Stimulated activated CD8-positive, alpha-beta memory T cell treated with anti-CD3 and anti-CD28 coated beads, Interleukin-15, amount 100 ng/mL, for 4 hours (primary cell): ENCODE measurements at regions not wholly inside any gene's neighbourhood (a gene's known extent, or its start where the extent isn't known, plus 50 kb on each side); places are given as distances from the start of the nearest gene placed in this dataset.
"Not testable (repeated sequence)": the region's sequence is repeated elsewhere in the genome, so short reads cannot be mapped to it uniquely, and the experiment has no call there.

ENCODE experiments used
- DNase-seq, 2 donors: peaks; one replicate each; pipeline ENCODE4 v3.0.0-alpha.2; 2020; ENCODE audit warnings: low read depth in 2 of 2

DNA sequence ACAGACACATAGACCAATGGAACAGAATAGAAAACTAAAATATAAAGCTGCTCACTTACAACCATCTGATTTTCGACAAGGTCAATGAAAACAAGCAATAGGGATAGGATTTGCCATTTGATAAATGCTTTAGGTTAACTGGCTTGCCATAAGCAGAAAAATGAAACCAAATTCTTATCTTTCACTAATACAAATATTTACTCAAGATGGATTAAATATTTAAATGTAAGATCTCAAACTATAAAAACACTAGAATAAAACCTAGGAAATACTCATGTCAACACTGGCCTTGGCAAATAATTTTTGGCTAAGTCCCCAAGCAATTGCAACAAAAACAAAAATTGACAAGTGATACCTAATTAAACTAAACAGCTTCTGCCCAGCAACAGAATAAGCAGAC, 665.2 kb downstream of the TRIB2 start:
- not testable (repeated sequence) for DNase-seq

DNA sequence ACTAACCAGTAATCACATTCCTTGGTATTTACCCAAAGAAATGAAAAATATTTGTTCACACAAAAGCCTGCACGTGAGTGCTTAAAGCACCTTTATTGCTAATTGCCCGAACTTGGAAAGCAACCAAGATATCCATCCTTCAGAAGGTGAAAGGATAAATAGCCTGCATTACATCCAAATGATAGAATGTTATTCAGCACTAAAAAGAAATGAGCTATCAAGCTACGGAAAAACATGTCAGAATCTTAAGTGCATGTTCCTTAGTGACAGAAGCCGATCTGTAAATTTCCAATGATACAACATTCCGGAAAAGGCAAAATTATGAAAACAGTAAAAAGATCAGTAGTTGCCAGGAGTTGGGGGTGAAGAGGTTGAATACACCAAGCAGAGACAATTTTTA, 672.4 kb downstream of the TRIB2 start:
- DNase-seq: not testable (repeated sequence)

DNA sequence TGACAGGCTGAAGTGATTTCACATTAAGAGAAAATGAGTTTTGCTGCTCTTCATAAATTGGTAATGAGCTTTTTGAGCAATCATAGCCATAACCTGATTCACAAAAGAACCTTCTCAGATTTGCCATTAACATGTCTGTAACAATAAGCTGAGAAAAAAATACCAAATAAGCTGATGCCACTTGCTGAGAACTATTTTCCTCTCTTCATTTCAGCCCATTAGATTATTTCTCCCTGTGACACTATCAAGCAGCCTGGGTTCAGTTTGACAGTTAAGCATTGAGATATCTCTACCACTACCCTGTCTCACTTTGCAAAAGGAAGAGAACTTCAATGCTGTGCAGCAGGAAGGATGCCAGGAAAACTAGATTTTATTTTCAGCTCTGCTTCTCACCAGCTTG, 673.9 kb downstream of the TRIB2 start:
- no peak for DNase-seq

DNA sequence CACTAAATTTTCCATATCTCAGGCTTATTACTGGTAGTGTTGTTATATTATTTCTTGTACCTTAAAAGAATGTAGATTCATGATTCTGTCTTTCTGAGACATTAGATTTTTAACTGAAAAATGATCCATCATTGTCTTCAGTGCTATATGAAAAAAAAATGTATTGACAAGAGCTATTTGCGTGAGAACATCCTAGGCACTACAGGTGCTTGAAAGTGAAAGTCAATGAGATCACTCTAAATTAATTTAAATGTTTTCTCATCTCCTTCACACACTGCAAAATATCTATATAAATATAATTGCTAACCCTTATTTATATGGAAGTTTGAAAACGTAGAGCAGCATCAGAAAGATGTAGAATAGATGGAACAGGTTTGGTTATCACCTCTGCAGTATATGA, 684.6 kb downstream of the TRIB2 start:
- no peak for DNase-seq

DNA sequence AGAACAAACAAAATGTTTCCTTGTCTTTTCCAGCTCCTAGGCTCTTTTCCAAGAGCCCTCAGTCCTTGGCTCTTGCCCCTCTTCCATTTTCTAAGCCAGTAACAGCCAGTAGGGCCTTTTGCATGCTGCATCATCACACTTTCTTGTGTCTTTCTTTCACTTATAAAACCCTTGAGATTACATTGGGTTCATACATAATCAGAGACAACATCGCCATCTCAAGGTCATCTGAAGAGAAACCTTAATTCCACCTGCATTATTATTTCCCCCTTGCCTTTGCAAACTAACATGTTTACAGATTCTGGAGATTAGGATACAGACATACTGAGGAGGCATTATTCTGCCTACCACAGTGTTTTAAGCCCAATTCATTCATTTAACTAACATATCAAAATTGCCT, 697.3 kb downstream of the TRIB2 start:
- no peak for DNase-seq

DNA sequence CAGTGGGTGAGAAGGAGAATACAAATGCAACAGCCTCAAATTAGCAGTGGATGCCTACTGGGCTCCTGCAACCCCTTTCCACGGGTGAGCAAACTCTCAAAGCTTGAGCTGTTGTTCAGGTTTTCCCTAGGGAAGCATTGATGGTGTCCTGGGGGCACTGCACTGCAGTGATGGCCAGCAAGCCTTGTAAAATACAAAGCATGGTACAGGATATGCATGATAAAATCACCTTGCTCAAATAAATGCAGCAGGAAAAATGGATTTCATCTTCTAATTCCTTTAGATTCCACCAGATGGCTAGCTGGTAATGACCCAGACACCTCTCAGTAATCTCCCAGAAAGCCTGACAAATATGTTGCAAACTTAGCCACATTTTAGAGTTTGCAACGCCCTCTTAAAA, 698.2 kb downstream of the TRIB2 start:
- no peak for DNase-seq

DNA sequence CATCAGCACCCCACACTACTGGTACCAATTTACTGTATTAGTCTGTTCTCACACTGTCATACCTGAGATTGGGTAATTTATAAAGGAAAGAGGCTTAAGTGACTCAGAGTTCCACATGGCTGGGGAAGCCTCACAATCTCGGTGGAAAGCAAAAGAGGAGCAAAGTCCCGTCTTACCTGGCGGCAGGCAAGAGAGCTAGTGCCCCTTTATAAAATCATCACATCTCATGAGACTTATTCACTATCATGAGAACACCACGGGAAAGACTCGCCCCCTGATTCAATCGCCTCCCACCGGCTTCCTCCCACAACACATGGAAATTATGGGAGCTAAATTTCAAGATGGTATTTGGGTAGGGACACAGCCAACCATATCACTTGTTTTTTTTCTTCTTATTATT, 717.2 kb downstream of the TRIB2 start:
- DNase-seq: no peak

DNA sequence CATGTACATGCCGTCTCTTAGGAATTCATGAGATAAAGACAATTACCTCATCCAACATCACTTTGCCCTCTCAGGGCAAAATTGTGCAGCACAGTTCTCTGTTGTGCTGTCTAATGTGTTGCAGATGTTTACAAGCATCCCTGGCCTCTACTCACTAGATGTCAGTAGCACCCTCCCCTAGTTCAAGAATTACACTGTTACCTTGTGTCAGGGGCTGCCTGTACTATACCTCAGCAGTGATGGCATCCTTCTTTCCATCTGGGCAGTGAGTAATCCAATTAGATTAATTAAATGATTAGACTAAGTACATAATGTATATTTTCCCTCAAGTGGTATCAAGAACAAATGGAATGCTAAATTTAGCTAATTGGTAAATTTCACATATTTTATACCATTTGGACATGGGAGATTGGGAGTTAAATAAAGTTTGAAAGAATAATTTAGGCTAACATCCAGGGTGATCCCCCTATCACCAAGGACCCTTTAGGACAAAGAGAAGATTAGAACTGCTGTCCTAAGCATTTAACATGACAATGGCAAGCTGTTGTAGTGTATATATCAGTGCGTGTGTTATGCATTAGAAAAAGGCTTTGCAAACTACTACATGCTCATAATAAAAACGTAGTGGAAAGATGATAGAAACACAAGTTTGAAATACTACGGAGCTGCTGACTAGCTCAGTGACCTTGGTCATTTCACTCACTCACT, 727.0 kb downstream of the TRIB2 start:
- not testable (repeated sequence) for DNase-seq

DNA sequence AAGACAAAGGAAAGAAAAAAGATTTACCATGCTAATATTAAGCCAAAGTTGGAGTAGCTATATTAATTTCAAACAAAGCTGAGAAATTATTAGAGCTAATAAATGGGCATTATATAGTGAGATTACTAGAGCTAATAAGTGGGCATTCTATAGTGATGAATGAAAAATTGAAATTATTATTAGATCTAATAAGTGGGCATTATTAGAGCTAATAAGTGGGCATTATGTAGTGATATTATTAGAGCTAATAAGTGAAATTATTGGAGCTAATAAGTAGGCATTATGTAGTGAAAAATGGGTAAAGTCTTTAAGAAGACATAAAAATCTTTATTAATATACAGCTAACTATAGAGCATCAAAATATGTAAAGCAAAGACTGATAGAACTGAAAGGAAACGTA, 745.7 kb downstream of the TRIB2 start:
- DNase-seq: no peak

DNA sequence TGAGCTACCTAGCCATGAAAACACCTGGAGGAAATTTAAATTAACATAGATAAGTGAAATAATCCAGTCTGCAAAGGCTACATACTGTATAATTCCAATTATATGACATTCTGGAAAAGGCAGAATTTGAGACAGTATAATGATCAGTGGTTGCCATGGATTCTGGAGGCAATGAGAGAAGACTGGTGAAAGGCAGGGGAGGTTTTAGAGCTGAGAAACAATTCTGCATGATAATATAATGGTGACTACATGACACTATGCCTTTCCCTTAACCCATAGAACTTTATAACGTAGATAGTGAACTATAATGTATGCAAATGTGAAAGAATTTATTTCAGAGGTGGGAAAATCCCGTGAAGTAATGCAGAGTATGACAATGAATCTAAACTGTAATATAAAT, 749.3 kb downstream of the TRIB2 start:
- no peak for DNase-seq

DNA sequence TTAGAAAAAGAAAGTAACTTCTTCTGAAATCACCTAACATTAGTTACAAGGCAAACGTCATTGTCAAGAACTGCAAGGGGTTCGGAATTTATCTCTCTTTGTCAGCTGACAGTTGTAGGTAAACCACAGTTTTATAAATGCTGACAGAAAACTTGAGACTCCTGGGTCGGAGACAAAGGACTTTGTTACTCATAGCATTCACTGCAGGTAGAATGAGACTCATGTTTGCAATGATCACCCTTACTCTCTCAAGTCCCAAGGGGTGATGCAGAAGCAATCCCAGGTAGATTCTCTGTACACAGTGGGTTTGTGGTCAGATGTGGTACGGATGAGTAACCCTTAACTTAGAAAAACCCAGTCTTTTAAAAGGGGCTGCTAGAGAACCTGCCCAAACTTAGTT, 757.8 kb downstream of the TRIB2 start:
- no peak for DNase-seq

DNA sequence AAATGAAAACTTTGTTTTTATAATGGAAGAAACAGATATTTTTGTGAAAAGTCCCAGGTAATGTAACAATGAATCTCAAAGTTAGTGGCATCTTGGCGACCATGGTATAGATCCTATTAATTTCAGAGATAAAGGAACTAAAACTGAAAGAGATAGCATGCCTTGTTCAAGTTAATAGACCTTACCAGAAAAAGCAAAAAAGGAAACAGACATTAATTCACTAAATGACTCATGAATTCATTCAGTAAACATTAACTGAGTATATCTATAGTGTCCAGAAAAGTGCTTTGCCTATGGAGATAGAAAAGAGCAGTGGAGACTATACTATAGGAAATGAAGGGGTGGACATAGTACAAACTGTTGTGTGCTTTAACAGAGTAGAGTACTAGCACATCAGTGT, 763.3 kb downstream of the TRIB2 start:
- DNase-seq: no peak

DNA sequence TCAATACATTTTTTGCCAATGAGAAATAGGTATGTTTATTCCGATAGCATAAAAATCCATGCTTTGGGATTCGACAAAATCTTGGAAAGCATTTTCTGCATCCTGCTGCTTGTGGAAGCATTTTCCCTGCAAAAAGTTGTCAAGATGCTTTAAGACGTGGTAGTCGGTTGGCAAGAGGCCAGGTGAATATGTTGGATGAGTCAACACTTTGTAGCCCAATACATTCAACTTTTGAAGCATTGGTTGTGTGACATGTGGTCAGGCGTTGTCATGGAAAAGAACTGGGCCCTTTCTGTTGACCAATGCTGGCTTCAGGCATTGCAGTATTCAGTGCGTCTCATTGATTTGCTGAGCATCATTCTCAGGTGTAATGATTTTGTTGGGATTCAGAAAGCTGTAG, 764.5 kb downstream of the TRIB2 start:
- DNase-seq: no peak

DNA sequence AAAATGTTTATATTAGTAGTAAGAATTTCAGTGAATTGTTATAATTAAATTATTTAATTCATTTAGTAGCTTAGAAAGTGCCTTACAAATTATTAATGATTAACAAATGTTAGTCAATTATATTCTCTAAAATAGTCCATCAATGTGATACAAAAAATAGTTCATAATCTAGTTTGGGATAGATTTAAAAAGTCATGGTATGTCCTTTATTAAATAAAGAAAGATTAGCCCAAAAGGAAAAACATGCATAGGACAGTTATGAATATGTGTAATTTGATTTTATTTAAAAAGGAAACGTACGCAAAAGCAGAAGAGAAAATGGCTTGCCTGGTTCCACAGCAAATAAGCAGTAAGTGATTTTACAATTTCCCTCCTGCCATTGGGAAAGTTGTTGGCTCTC, 768.5 kb downstream of the TRIB2 start:
- DNase-seq: no peak

DNA sequence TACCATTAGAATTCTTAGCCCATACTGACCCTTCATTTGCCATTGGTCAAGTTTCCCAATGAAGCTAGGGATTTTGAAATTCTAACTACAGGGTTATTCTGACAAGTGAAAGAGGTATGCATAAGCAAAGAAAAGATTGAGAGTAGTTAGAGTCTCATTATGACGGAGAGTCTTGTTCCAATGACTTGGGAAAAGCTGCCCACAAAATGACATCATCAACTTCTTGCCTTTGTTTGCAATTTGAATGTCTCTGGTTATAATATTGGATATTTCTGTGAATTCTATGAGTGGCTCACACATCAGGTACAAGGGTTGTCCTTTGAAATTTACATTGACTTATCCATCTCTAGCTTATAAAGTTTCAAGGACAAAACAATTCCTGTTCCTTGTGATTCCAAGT, 772.2 kb downstream of the TRIB2 start:
- DNase-seq: no peak

DNA sequence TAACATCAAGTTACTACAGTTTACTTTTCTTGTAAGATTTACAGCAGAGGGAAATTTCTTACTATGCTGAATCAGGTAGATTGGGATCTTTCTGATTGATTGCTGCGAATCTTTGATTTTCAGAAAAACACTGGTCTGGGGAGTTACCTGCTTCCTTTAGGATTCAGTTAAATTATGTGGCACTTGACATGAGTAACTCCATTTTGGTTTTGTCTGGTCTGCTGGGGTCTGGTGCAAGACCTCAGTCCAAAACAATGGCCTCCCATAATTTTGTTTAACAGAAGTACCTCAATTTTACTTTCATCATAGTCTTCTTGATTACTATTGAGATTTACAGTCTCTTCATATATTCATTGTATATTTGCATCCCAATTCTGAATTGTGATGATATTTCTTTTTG, 775.5 kb downstream of the TRIB2 start:
- DNase-seq: no peak

DNA sequence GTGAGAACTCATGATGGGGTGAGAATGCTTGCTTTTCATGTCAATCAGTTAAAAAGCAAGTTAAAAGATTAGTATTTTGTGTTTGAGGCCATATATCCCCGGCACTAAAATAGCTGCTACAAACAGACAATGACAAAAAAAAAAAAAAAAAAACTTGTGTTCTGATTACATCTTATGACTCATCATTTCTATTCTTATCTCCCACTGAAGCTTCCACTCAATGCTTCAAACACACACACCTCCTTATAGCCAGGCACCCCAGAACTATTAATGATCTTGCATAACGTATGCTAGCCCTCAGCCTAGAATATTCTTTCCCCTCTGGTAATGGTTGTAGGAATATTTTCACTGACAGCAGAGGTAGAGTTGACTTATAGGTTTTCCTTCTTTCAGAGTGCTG, 778.3 kb downstream of the TRIB2 start:
- no peak for DNase-seq

DNA sequence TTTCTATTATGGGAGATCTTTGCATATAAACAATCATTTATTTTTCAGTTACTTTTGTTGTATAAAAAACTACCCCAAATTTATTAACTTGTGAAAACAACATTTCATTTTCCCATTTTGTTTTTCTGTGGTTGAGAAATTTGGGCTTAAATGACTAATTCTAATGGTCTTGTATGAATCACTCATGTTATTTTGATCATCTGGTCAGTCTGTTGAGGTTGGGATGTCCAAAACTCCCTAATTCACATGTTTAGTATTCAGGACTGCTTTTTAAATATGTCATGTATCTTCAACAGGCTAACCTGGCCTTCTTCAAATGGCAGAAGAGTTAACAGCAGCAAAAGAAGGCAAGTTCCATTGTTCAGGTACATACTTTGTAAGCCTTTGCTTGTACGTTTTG, 788.1 kb downstream of the TRIB2 start:
- no peak for DNase-seq

DNA sequence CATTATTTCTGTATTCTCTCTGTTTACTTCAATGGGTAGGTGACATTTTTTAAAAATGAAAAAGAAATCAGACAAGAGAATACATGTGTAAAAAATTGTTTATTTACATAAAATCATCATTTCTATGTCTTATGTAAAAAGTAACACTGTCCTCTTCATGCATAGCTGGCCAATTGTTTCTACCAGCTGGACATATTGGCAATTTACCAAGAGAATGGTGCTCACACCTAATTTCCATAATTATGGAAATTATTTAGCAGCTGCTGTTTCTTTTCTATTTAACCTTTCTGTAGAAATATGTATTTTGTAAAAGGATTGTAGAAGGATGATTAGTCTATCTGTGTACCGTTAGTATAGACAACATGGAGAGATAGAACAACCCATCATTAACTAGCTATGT, 791.9 kb downstream of the TRIB2 start:
- DNase-seq: no peak

DNA sequence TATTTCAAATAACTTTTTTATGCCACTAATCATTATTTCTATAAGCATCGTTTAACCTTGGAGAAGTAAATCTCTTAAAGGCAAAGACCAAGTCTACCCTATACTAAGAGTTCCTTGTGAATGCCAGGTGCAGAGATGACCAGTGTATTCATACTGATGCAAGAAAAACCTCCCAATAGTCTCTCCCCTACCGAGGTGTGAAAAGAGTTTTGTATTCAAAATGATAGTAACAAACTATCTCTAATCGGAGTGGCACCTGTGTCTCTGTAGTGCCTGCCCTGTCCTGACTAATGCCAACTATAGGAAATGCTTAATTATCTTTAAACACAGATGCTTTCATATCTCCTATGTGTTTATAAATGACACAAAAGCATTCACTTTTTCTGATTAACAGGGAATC, 798.5 kb downstream of the TRIB2 start:
- DNase-seq: no peak

DNA sequence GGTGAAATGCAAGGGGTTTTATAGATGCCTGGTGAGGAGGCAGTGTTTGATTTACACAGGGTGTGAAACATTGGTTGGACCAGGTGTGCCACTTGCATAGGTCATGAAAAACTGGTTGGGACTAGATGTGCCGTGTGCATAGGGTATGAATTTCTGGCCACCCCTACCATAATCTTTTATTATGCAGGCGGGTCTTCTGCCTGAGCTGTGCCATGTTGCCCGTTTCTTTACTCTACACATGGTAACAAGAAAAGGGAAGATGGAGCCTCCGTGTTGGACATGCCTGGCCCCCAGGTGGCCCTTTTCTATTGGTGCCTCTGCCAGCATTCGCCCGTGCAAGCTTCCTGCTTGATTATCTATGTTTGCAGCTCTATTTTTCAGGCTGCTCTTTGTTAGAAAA, 805.4 kb downstream of the TRIB2 start:
- no peak for DNase-seq

DNA sequence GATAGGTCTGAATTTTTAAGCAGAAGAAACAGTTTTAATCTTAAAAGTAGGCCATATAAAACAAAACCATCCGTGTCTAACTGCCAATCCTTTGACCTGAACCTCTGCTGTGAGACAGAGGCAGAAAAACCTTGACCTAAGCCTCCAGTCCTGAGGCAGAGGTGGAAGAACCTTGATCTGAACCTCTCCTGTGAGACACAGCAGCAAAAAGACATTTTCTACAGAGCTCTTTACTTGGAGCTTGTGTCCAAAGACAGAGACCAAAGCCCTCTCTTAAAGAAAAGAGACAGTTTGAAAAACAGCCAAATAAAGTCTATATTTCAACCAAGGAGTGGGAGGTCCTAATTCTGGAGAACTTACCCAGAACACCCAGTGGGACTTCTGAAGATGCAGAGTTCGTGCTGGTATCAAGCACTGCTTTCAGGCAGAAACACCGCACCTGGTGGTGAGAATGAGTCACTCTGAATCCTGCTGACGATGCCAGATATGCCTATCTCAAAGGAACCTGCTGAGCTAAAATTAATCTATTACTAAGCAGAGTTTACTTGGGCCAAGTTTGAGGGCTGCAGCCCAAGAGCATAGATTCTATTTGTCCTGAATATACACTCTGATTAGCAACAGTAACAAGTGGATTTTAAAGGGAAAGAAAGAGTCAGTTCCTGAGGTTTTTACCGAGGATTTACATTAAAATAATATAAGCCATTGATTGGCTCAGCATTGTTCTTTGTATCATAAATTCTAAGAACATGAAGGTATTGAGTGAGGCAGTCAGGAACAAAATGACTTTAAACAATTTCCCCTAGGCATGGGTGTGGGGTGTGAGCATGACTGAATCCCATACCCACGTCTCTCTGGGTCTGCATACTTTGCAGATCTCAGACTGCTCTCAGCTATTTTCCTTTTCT, 806.4 kb downstream of the TRIB2 start:
- DNase-seq: no peak

DNA sequence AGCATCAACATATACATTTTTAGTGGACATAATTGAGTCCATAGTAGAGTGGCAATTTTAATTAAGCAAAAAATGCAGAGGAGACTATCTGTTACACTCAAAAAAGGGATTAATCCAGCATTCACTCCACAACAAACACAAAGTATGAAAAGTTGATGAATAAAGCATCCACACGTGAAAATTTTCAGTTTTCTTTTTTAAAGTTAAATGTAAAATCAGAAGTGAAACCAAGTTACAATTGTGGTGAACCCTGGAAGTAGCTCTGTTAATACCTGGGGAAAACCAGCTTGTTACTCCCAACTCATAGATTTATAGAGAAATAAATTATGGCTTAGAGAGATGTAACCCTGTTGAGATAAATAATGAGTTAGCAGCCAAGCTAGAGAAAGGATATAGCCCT, 807.8 kb downstream of the TRIB2 start:
- no peak for DNase-seq
